Neural crest cell (in vitro differentiated cells): ENCODE measurements at regions not wholly inside any gene's neighbourhood (a gene's known extent, or its start where the extent isn't known, plus 50 kb on each side); places are given as distances from the start of the nearest gene placed in this dataset.

Source experiments
- DNase-seq: peaks from one replicate; pipeline ENCODE4 v3.0.0; 2021; ENCODE audit warnings: low read depth, mixed read lengths, low spot score
- H3K27ac Mint-ChIP-seq: one replicate; pipeline ENCODE4 v1.8.0; 2021; ENCODE audit warnings: mild to moderate bottlenecking, mixed read lengths; ENCODE audit not compliant: unreplicated experiment
- H3K27me3 Mint-ChIP-seq: 2 replicates; pipeline ENCODE4 v1.8.0; 2021; ENCODE audit warnings: low read depth, mild to moderate bottlenecking, mixed read lengths
- H3K36me3 Mint-ChIP-seq: 2 replicates; pipeline ENCODE4 v1.8.0; 2021; ENCODE audit warnings: low read depth, mild to moderate bottlenecking, mixed read lengths
- H3K4me1 Mint-ChIP-seq: 2 replicates; pipeline ENCODE4 v1.8.0; 2021; ENCODE audit warnings: mixed read lengths
- H3K4me3 Mint-ChIP-seq: one replicate; pipeline ENCODE4 v1.8.0; 2021; ENCODE audit warnings: mild to moderate bottlenecking, mixed read lengths
- H3K9me3 Mint-ChIP-seq: 2 replicates; pipeline ENCODE4 v1.8.0; 2021; ENCODE audit warnings: mixed read lengths
- TF ChIP-seq, protein P1 (sequence below): fragments of 200-600 bp; sonication (generic); conservative IDR thresholded peaks from 2 replicates; pipeline ENCODE4 v1.5.0; 2021; ENCODE audit warnings: antibody characterized with exemption, mild to moderate bottlenecking

DNA sequence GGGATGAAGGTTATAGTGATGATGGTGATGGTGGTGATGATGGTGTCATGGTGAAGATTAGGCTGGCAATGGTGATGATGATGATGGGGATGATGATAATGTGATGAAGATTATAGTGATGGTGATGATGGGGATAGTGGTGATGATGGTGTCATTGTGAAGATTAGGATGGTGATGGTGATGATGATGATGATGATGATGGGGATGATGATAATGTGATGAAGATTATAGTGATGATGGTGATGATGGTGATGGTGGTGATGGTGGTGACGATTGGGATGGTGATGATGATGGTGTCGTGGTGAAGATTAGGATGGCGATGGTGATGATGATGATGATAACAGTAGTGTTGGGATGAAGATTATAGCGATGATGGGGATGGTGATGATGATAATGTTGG is 285.1 kb upstream of the AJAP1 start:
- no peak overlapping the region for H3K27ac Mint-ChIP-seq
- H3K27me3 Mint-ChIP-seq: no peaks in the 10 kb centered on the region
- TF ChIP-seq, protein P1, sequence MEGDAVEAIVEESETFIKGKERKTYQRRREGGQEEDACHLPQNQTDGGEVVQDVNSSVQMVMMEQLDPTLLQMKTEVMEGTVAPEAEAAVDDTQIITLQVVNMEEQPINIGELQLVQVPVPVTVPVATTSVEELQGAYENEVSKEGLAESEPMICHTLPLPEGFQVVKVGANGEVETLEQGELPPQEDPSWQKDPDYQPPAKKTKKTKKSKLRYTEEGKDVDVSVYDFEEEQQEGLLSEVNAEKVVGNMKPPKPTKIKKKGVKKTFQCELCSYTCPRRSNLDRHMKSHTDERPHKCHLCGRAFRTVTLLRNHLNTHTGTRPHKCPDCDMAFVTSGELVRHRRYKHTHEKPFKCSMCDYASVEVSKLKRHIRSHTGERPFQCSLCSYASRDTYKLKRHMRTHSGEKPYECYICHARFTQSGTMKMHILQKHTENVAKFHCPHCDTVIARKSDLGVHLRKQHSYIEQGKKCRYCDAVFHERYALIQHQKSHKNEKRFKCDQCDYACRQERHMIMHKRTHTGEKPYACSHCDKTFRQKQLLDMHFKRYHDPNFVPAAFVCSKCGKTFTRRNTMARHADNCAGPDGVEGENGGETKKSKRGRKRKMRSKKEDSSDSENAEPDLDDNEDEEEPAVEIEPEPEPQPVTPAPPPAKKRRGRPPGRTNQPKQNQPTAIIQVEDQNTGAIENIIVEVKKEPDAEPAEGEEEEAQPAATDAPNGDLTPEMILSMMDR: no peak
- no peak overlapping the region for H3K4me3 Mint-ChIP-seq
- no peak for DNase-seq
- H3K9me3 Mint-ChIP-seq: peaks cover 6% of the 10 kb centered on the region
- H3K36me3 Mint-ChIP-seq: no peaks in the 10 kb centered on the region
- no peaks in the 10 kb centered on the region for H3K4me1 Mint-ChIP-seq

DNA sequence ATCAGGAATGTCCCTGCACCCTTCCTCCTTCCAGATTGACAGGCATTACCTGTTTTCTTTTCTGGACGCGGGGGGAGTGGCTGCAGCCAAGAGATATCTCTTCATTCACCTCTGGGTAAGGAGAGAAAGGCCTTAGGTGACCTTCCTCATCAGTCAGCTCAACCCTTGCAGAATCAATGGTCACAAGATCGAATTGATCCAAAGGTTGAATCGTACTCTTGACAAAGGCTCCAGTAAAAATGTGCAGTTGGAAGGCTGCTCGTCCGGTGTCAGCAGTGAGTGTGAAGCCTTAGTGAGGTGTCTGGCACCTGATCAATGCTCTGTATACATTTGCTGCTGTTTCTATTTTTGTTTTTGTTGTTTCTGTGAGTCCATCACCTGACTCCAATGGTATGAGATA is 282.6 kb upstream of the AJAP1 start:
- H3K27me3 Mint-ChIP-seq: no peaks in the 10 kb centered on the region

DNA sequence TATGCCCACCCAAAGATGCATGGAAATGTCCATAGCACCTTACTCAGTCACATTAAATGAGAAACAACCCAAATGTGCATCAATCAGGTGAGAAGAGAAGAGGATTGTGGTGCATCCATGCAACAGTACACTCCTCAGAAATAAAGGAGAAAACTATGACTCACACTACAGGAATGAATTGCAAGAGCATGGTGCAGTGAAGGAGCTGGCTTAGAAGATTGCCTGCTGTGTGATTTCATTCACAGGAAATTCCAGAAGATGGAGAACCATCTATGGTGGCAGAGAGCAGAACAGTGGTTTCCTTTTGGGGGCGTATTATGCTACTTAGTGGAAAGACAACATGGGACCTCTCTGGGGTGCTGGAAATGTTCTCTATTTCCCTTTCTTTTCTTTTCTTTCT is 278.6 kb upstream of the AJAP1 start:
- Mint-ChIP-seq H3K4me1 (no peaks in the 10 kb centered on the region), H3K4me3 (no peak overlapping the region), H3K9me3 (peaks cover 10% of the 10 kb centered on the region), H3K36me3 (no peaks in the 10 kb centered on the region), H3K27me3 (no peaks in the 10 kb centered on the region), H3K27ac (no peak overlapping the region)
- no peak for DNase-seq
- TF ChIP-seq, protein P1: no peak

More for the DNA sequence above, 282.6 kb upstream of the AJAP1 start:
- DNase-seq: no peak
- TF ChIP-seq, protein P1: no peak
- H3K9me3 Mint-ChIP-seq: peaks cover 10% of the 10 kb centered on the region
- H3K4me3 Mint-ChIP-seq: no peak overlapping the region
- H3K36me3 Mint-ChIP-seq: no peaks in the 10 kb centered on the region
- no peak overlapping the region for H3K27ac Mint-ChIP-seq
- H3K4me1 Mint-ChIP-seq: no peaks in the 10 kb centered on the region

DNA sequence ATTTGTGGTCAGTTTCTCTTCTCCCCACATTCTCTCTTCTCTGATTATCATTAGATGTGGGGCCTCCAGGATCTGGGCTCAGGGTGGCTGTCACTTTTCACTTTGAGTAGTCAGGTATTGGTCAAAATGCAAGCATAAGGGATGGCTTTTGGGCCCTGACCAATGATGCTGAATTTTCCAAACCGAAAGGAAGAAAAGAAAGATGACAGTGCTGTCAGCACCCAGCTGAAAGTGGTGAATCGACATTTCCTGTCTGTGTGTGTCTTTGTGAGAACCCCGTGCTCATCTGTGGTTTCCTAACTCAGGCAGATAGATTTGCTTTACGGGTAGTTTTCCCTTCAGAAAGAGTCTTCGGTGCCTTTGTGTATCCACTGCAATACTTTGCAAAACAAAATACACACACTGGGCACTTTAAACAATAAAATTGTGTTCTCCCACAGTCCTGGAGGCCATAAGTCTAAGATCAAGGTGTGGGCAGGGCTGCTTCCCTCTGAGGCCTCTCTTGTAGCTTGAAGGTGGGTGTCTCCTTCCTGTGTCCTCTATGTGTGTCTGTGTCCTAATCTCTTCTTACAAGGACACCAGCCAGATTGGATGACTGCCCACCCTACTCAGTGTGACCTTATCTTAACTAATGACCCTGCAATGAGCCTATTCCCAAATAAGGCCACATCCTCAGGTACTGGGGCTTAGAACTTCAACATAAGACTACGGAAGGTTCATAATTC is 274.8 kb upstream of the AJAP1 start:
- DNase-seq: no peak
- peaks cover 16% of the 10 kb centered on the region for H3K9me3 Mint-ChIP-seq
- no peaks in the 10 kb centered on the region for H3K4me1 Mint-ChIP-seq
- TF ChIP-seq, protein P1: no peak
- H3K4me3 Mint-ChIP-seq: no peak overlapping the region
- H3K27ac Mint-ChIP-seq: no peak overlapping the region
- no peaks in the 10 kb centered on the region for H3K27me3 Mint-ChIP-seq
- H3K36me3 Mint-ChIP-seq: no peaks in the 10 kb centered on the region

DNA sequence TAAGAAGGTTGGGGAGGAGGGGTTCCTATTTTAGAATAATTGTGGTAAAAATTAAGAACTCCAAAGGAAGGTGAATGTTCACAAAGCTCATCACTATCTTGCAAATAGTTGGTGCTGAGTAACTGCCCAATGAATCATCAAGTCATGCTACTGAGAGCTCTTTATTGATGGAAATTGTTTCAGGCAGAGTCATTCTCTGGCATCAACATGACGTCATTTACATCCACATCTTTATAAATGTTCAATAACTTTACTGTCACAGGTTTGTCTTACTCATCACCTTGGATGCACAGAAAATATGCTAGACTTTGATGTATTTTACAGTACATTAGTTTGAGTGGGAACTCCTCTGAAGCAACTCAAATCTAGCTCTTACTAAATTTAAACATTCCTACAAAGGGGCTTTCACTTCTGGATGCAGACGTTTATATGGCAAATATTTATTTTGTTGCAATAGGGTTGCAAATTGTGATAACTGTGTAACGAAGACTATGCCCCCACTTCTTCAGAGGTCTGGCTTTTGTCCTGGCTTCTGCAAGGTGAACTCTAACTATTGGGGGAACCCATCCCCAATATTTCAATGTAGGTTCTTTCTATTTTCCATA is 273.7 kb upstream of the AJAP1 start:
- Mint-ChIP-seq H3K36me3 (peaks cover 2% of the 10 kb centered on the region), H3K4me1 (no peaks in the 10 kb centered on the region), H3K9me3 (peaks cover 15% of the 10 kb centered on the region), H3K27me3 (peaks cover 3% of the 10 kb centered on the region), H3K27ac (no peak overlapping the region), H3K4me3 (no peak overlapping the region)
- TF ChIP-seq, protein P1: no peak
- DNase-seq: no peak
